ENCODE measurements at regions not wholly inside any gene's neighbourhood (a gene's known extent, or its start where the extent isn't known, plus 50 kb on each side); places are given as distances from the start of the nearest gene placed in this dataset.

DNA sequence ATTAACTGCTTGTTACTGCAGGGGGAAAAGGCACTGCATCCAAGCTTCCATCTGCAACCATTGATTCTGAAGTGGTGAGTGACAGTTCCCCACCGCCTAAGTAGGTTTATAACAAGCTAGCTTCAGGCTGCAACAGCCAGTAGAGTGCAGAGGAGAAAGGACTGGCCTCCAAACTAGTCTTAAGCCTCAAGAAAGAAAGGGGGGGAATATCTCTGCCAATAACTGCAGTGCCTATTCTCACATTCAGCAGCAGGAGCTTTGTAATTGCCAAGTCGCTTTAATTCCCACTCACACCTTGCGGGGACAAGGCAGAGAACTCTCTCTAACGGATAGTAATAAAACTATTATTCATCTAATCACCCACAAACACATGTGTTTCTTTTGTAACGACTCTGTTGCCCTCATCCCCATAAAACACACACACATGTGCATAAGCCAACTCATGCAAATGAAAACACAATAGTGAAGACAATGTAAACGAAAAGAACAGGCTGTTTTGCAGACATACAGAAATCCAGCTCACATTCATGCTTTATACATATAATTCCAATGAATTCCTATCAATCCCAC lies 1963.3 kb upstream of the PIK3C3 start:
- TF ChIP-seq, protein P1, sequence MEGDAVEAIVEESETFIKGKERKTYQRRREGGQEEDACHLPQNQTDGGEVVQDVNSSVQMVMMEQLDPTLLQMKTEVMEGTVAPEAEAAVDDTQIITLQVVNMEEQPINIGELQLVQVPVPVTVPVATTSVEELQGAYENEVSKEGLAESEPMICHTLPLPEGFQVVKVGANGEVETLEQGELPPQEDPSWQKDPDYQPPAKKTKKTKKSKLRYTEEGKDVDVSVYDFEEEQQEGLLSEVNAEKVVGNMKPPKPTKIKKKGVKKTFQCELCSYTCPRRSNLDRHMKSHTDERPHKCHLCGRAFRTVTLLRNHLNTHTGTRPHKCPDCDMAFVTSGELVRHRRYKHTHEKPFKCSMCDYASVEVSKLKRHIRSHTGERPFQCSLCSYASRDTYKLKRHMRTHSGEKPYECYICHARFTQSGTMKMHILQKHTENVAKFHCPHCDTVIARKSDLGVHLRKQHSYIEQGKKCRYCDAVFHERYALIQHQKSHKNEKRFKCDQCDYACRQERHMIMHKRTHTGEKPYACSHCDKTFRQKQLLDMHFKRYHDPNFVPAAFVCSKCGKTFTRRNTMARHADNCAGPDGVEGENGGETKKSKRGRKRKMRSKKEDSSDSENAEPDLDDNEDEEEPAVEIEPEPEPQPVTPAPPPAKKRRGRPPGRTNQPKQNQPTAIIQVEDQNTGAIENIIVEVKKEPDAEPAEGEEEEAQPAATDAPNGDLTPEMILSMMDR (conservative IDR thresholded peaks at IDR 0.05; ENCODE audit: low read depth, low read length) = no peak
- no peak for TF ChIP-seq EZH2 (IDR thresholded peaks at IDR 0.05; ENCODE audit: low read length, unreplicated experiment)
- no peak for TF ChIP-seq EZH2phosphoT487 (IDR thresholded peaks at IDR 0.05; ENCODE audit: borderline replicate concordance, low read length)
